Mesendoderm (in vitro differentiated cells): ENCODE measurements at regions not wholly inside any gene's neighbourhood (a gene's known extent, or its start where the extent isn't known, plus 50 kb on each side); places are given as distances from the start of the nearest gene placed in this dataset.
"Not testable (repeated sequence)": the region's sequence is repeated elsewhere in the genome, so short reads cannot be mapped to it uniquely, and the experiment has no call there.

ENCODE experiments used
- DNase-seq: peaks from one replicate; pipeline ENCODE4 v3.0.0; 2013
- H2AK5ac ChIP-seq: 2 replicates; pipeline ENCODE4 v1.6.1; 2013; ENCODE audit warnings: low read length, inconsistent platforms
- H2BK120ac ChIP-seq: 2 replicates; pipeline ENCODE4 v1.6.1; 2013; ENCODE audit warnings: low read depth, mild to moderate bottlenecking, low read length, moderate library complexity, mixed read lengths
- H2BK15ac ChIP-seq: replicated peaks from 2 replicates; pipeline ENCODE4 v1.6.1; 2013; ENCODE audit warnings: low read depth, mild to moderate bottlenecking, moderate library complexity
- H2BK5ac ChIP-seq: 2 replicates; pipeline ENCODE4 v1.6.1; 2013; ENCODE audit warnings: low read length, inconsistent platforms
- H3K18ac ChIP-seq: 2 replicates; pipeline ENCODE4 v1.6.1; 2013; ENCODE audit warnings: mild to moderate bottlenecking, low read length, mixed read lengths
- H3K23ac ChIP-seq: one replicate; pipeline ENCODE4 v1.6.1; 2013; ENCODE audit warnings: low read length
- H3K27ac ChIP-seq: 2 replicates; pipeline ENCODE4 v1.5.1; 2013; ENCODE audit warnings: low read depth, mild to moderate bottlenecking, inconsistent platforms, low read length, moderate library complexity
- H3K27me3 ChIP-seq: 2 replicates; pipeline ENCODE4 v1.6.1; 2013; ENCODE audit warnings: low read length, control low read depth, mild to moderate bottlenecking, inconsistent platforms; ENCODE audit not compliant: insufficient read depth, poor library complexity
- H3K36me3 ChIP-seq: 2 replicates; pipeline ENCODE4 v1.6.1; 2013; ENCODE audit warnings: low read length, inconsistent platforms; ENCODE audit not compliant: control insufficient read depth, insufficient read depth
- H3K4ac ChIP-seq: one replicate; pipeline ENCODE4 v1.6.1; 2013; ENCODE audit warnings: low read depth, mild to moderate bottlenecking, low read length, moderate library complexity
- H3K4me1 ChIP-seq: 2 replicates; pipeline ENCODE4 v1.6.1; 2013; ENCODE audit warnings: low read depth, low read length, inconsistent platforms; ENCODE audit not compliant: control insufficient read depth
- H3K4me2 ChIP-seq: 2 replicates; pipeline ENCODE4 v1.6.1; 2013; ENCODE audit warnings: low read length
- H3K4me3 ChIP-seq: 2 replicates; pipeline ENCODE4 v1.5.1; 2013; ENCODE audit warnings: mild to moderate bottlenecking, low read length
- H3K56ac ChIP-seq: one replicate; pipeline ENCODE4 v1.6.1; 2013; ENCODE audit warnings: low read length
- H3K79me1 ChIP-seq: 2 replicates; pipeline ENCODE4 v1.6.1; 2013; ENCODE audit warnings: low read length, inconsistent platforms
- H3K79me2 ChIP-seq: 2 replicates; pipeline ENCODE4 v1.6.1; 2013; ENCODE audit warnings: mild to moderate bottlenecking, low read length; ENCODE audit not compliant: control insufficient read depth, insufficient read depth
- H3K9ac ChIP-seq: 2 replicates; pipeline ENCODE4 v1.6.1; 2013; ENCODE audit warnings: low read length, inconsistent platforms
- H4K5ac ChIP-seq: one replicate; pipeline ENCODE4 v1.6.1; 2013; ENCODE audit warnings: low read length
- H4K8ac ChIP-seq: one replicate; pipeline ENCODE4 v1.6.1; 2013; ENCODE audit warnings: low read depth, mild to moderate bottlenecking, control low read depth, low read length, moderate library complexity
- WGBS: extraction: QIAGEN DNeasy Blood & Tissue Kit; methylation state at CpG from one replicate; pipeline ENCODE4 v1.1.7; 2013; ENCODE audit warnings: low lambda C conversion rate, missing lambda C conversion rate; ENCODE audit not compliant: insufficient coverage; ENCODE audit errors: extremely low coverage; 5-methylcytosine and 5-hydroxymethylcytosine counted together

DNA sequence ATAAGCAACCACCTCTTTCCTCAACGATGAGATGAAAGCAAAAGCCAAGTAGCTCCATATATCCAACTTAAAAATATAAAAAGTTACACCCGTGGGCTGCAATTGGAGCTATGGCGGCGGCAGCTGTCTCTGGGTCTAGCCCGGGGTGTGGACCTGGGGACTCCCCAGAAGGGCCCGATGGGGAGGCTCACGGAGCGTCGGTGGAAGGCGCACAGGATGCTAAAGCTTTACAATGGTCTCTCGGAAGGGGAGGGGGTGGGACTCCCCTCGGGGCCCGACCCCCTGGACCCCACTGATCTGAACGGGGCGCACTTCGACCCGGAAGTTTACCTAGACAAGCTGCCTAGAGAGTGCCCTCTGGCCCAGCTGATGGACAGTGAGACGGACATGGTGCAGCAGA is 118.7 kb upstream of the HMX1 start:
- not testable (repeated sequence) for H3K18ac ChIP-seq, H3K27ac ChIP-seq, H3K9ac ChIP-seq, H4K5ac ChIP-seq, H2AK5ac ChIP-seq, H3K27me3 ChIP-seq, H3K79me1 ChIP-seq, DNase-seq, H4K8ac ChIP-seq, H3K36me3 ChIP-seq, H3K4me2 ChIP-seq, H3K79me2 ChIP-seq, H3K4me3 ChIP-seq, H2BK120ac ChIP-seq, H3K4me1 ChIP-seq, H3K56ac ChIP-seq, H3K23ac ChIP-seq, H2BK15ac ChIP-seq, H2BK5ac ChIP-seq, H3K4ac ChIP-seq
- WGBS, result no CpG with 5 or more reads among the region's 18 CpGs

DNA sequence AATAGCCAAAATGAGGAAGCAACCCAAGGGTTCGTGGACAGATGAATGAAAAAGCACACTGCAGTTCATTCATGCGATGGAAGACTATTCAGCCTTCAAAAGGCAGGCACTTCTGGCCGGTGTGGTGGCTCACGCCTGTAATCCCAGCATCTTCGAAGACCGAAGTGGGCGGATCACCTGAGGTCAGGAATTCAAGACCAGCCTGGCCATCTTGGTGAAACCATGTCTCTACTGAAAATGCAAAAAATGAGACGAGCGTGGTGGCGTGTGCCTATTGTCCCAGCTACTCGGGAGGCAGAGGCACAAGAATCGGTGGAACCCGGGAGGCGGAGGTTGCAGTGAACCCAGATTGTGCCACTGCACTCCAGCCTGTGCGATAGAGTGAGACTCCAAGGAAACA is 114.1 kb upstream of the HMX1 start:
- H3K4me2 ChIP-seq, H2BK15ac ChIP-seq, H3K18ac ChIP-seq, H3K27ac ChIP-seq, H3K9ac ChIP-seq, H3K56ac ChIP-seq, H4K8ac ChIP-seq, H2BK5ac ChIP-seq, H3K4ac ChIP-seq, H2BK120ac ChIP-seq, H3K79me2 ChIP-seq, H3K36me3 ChIP-seq, DNase-seq, H3K4me3 ChIP-seq, H3K4me1 ChIP-seq, H3K79me1 ChIP-seq, H3K27me3 ChIP-seq, H2AK5ac ChIP-seq, H3K23ac ChIP-seq, H4K5ac ChIP-seq: not testable (repeated sequence)
- WGBS, result no CpG with 5 or more reads among the region's 15 CpGs

DNA sequence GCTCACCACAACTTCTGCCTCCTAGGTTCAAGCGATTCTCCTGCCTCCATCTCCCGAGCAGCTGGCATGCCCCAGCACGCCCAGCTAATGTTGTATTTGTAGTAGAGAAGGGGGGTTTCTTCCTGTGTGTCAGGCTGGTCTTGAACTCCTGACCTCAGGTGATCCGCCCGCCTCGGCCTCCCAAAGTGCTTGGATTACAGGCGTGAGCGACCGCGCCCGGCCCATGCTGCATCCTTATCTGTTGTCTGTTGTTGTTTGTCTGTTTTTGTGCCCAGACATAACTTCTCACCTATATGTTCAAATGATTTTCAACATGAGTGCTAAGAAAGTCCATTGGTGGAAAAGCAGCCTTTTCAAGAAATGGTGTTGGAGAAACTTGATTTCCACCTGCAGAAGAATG is 113.0 kb upstream of the HMX1 start:
- not testable (repeated sequence) for H3K4me2 ChIP-seq

DNA sequence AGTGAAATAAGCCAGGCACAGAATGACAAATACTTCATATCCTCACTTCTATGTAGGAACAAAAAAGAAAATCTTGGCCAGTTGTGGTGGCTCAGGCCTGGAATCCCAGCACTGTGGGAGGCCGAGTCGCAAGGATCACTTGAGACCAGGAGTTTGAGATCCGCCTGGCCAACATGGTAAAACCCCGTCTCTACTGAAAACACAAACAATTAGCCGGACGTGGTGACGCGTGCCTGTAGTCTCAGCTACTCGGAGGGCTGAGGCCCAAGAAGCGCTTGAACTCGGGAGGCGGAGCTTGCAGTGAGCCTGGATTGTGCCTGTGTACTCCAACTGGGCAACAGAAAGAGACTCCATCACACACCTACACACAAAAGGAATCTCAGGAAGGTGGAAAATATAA is 112.3 kb upstream of the HMX1 start:
- H3K36me3 ChIP-seq, H3K18ac ChIP-seq: not testable (repeated sequence)

More for the DNA sequence above, 113.0 kb upstream of the HMX1 start:
- H3K36me3 ChIP-seq, H3K27me3 ChIP-seq, H3K56ac ChIP-seq, H2BK120ac ChIP-seq, H4K5ac ChIP-seq, H3K4me3 ChIP-seq, H3K4ac ChIP-seq, H3K79me1 ChIP-seq, H2BK5ac ChIP-seq, H3K18ac ChIP-seq, DNase-seq, H3K79me2 ChIP-seq, H3K27ac ChIP-seq, H3K23ac ChIP-seq, H3K9ac ChIP-seq, H2AK5ac ChIP-seq, H3K4me1 ChIP-seq, H2BK15ac ChIP-seq, H4K8ac ChIP-seq: not testable (repeated sequence)
- WGBS, result no CpG with 5 or more reads among the region's 11 CpGs

DNA sequence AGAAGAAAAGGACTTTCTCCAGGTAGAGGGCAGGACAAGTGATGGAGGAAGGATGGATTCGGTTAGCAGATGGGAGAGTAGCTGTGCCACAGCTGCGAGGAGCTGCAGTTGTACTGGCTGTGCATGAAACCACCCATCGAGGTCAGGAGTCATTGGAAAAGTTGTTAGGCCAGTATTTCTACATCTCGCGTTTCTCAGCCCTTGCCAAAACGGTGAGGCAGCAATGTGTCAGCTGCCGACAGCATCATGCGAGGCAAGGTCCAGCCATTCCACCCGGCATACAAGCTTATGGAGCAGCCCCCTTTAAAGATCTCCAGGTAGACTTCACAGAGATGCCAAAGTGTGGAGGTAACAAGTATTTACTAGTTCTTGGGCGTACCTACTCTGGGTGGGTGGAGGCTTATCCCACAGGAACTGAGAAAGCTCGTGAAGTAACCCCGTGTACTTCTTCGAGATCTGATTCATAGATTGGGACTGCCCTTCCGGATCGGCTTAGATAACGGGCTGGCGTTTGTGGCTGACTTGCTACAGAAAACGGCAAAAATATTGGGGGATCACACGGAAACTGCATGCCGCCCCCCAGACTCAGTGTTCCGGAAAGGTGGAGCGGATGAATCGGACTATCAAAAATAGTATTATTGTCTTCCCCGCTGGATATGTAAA is 105.0 kb upstream of the HMX1 start:
- WGBS, result no CpG with 5 or more reads among the region's 24 CpGs
- not testable (repeated sequence) for H3K4me3 ChIP-seq

More for the DNA sequence above, 112.3 kb upstream of the HMX1 start:
- H3K27ac ChIP-seq, H2BK5ac ChIP-seq, H2BK15ac ChIP-seq, H3K23ac ChIP-seq, H3K79me1 ChIP-seq, H3K4me1 ChIP-seq, H2AK5ac ChIP-seq, H3K56ac ChIP-seq, H3K4me2 ChIP-seq, H3K4me3 ChIP-seq, H4K8ac ChIP-seq, DNase-seq, H3K79me2 ChIP-seq, H3K27me3 ChIP-seq, H2BK120ac ChIP-seq, H3K4ac ChIP-seq, H4K5ac ChIP-seq, H3K9ac ChIP-seq: not testable (repeated sequence)
- WGBS, result no CpG with 5 or more reads among the region's 12 CpGs

DNA sequence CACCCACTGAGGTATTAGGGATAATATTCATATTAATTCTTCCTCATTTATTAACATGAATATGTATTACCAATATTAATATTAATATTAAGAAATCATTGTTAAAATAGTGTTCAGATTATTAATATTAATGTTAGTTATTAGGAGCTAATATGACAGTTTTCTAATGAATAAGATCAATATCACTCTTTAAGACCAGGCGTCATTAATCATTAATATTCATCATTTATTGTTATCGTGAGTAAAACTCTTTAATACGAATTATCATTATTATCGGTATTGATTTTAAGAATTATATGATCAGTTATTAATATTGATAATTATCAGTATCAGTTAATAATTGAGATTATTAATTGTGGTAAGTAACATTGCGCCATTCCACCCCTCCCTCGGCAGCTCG is 101.0 kb upstream of the HMX1 start:
- not testable (repeated sequence) for H3K56ac ChIP-seq, H3K23ac ChIP-seq, H3K4me3 ChIP-seq, H2BK5ac ChIP-seq, H2AK5ac ChIP-seq, H3K36me3 ChIP-seq, H2BK120ac ChIP-seq, H3K79me1 ChIP-seq, H3K9ac ChIP-seq, H2BK15ac ChIP-seq, H4K8ac ChIP-seq, H4K5ac ChIP-seq, H3K4ac ChIP-seq, H3K27me3 ChIP-seq, DNase-seq, H3K4me1 ChIP-seq, H3K79me2 ChIP-seq, H3K18ac ChIP-seq, H3K27ac ChIP-seq, H3K4me2 ChIP-seq
- WGBS, result no CpG with 5 or more reads among the region's 7 CpGs

More for the DNA sequence above, 105.0 kb upstream of the HMX1 start:
- H3K36me3 ChIP-seq, H3K27ac ChIP-seq, H3K18ac ChIP-seq, H3K4ac ChIP-seq, H3K27me3 ChIP-seq, H3K4me1 ChIP-seq, H2BK5ac ChIP-seq, H3K9ac ChIP-seq, H3K4me2 ChIP-seq, H3K79me1 ChIP-seq, H4K8ac ChIP-seq, H3K56ac ChIP-seq, H4K5ac ChIP-seq, H3K23ac ChIP-seq, DNase-seq, H2BK15ac ChIP-seq, H2BK120ac ChIP-seq, H2AK5ac ChIP-seq, H3K79me2 ChIP-seq: not testable (repeated sequence)
